DND-41 (cell line): ENCODE measurements at regions not wholly inside any gene's neighbourhood (a gene's known extent, or its start where the extent isn't known, plus 50 kb on each side); places are given as distances from the start of the nearest gene placed in this dataset.

Experiments
- ATAC-seq: fragments of 200-7000 bp; cut with Tn5 transposase; 3 replicates; pipeline ENCODE4 v1.9.1; 2021; ENCODE audit warnings: low read depth; ENCODE audit not compliant: insufficient read depth
- DNase-seq: peaks from one replicate; pipeline ENCODE4 v3.0.0-alpha.2; 2020
- H2AFZ ChIP-seq: 2 replicates; pipeline ENCODE4 v1.6.0; 2012; ENCODE audit warnings: low read depth, low read length
- H3K27ac ChIP-seq: 2 replicates; pipeline ENCODE4 v1.5.1; 2012; ENCODE audit warnings: low read length, inconsistent platforms
- H3K27me3 ChIP-seq: fragments of 200-600 bp; sonication (generic); 2 replicates; pipeline ENCODE4 v1.6.0; 2012; ENCODE audit warnings: low read length, mild to moderate bottlenecking, inconsistent platforms; ENCODE audit not compliant: insufficient read depth, poor library complexity
- H3K36me3 ChIP-seq: 2 replicates; pipeline ENCODE4 v1.5.1; 2012; ENCODE audit warnings: low read length, inconsistent platforms; ENCODE audit not compliant: insufficient read depth
- H3K4me1 ChIP-seq: 2 replicates; pipeline ENCODE4 v1.5.1; 2012; ENCODE audit warnings: mild to moderate bottlenecking, low read length; ENCODE audit not compliant: insufficient read depth
- H3K4me2 ChIP-seq: 2 replicates; pipeline ENCODE4 v1.6.0; 2012; ENCODE audit warnings: mild to moderate bottlenecking, moderate library complexity, low read length, inconsistent platforms; ENCODE audit not compliant: insufficient read depth
- H3K4me3 ChIP-seq, 2 experiments: fragments of 200-600 bp in 1 of 2; shearing (Covaris generic) in 1 of 2; 2 replicates each; pipeline ENCODE4 v1.5.1; 2012 to 2016; ENCODE audit warnings: inconsistent platforms in 2 of 2, low read length in 2 of 2, mild to moderate bottlenecking in 2 of 2, low read depth in 1 of 2, moderate library complexity in 1 of 2
- H3K79me2 ChIP-seq: 2 replicates; pipeline ENCODE4 v1.6.0; 2012; ENCODE audit warnings: low read length, inconsistent platforms; ENCODE audit not compliant: insufficient read depth
- H3K9ac ChIP-seq: 2 replicates; pipeline ENCODE4 v1.6.0; 2012; ENCODE audit warnings: low read depth, mild to moderate bottlenecking, inconsistent platforms, low read length, moderate library complexity
- H3K9me3 ChIP-seq: 2 replicates; pipeline ENCODE4 v1.5.1; 2012; ENCODE audit warnings: low read length, moderate library complexity, mild to moderate bottlenecking, inconsistent platforms; ENCODE audit not compliant: insufficient read depth, severe bottlenecking
- H4K20me1 ChIP-seq: 2 replicates; pipeline ENCODE4 v1.6.0; 2012; ENCODE audit warnings: low read length; ENCODE audit not compliant: insufficient read depth
- CTCF ChIP-seq: IDR thresholded peaks from 2 replicates; pipeline ENCODE4 v1.5.1; 2012; ENCODE audit warnings: borderline replicate concordance, low read length, moderate library complexity, mild to moderate bottlenecking; ENCODE audit not compliant: poor library complexity, severe bottlenecking; ENCODE audit errors: extremely low read depth
- EZH2 ChIP-seq: IDR thresholded peaks from 3 replicates; pipeline ENCODE4 v1.6.1; 2012; ENCODE audit warnings: borderline replicate concordance, low read depth, mild to moderate bottlenecking, moderate library complexity, low read length, inconsistent platforms; ENCODE audit not compliant: severe bottlenecking

GRCh38 chr7:115642194-115642593 lies 388.4 kb downstream of the TFEC start:
- no peak overlapping the region for H3K27ac ChIP-seq
- ATAC-seq: no peak
- H3K36me3 ChIP-seq: no peaks in the 10 kb centered on the region
- no peak overlapping the region for H3K4me2 ChIP-seq
- no peaks in the 10 kb centered on the region for H4K20me1 ChIP-seq
- no peak overlapping the region for H2AFZ ChIP-seq
- H3K4me1 ChIP-seq: no peaks in the 10 kb centered on the region
- H3K79me2 ChIP-seq: no peaks in the 10 kb centered on the region
- H3K27me3 ChIP-seq: no peaks in the 10 kb centered on the region
- peaks cover 2% of the 10 kb centered on the region for H3K9me3 ChIP-seq
- no peak overlapping the region for H3K9ac ChIP-seq
- DNase-seq: no peak
- no peak overlapping the region for H3K4me3 ChIP-seq
- TF ChIP-seq EZH2 (no peak), CTCF (no peak)

DNA sequence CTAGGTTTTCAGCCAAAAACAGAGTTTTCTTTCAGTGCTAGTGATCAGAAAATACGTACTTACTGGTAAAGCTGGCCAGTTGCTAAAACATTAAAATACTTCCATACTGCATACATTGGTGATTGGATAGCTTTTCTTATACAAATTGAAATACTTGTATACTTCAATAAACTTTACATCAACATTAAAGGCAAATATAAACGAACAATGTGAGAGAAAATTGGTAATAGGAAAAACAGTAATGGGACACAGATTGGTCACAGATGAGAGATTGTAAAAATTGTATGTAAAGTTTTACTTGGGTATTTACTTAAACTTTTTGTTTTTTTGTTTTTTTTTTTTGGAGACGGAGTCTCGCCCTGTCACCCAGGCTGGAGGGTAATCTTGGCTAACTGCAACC lies 391.7 kb downstream of the TFEC start:
- H3K27ac ChIP-seq: no peak overlapping the region
- H3K9ac ChIP-seq: no peak overlapping the region
- H3K4me2 ChIP-seq: no peak overlapping the region
- no peaks in the 10 kb centered on the region for H3K36me3 ChIP-seq
- no peaks in the 10 kb centered on the region for H3K27me3 ChIP-seq
- no peak overlapping the region for H2AFZ ChIP-seq
- H4K20me1 ChIP-seq: no peaks in the 10 kb centered on the region
- DNase-seq (no peak), ATAC-seq (no peak)
- H3K4me3 ChIP-seq: no peak overlapping the region
- TF ChIP-seq EZH2: no peak
- no peaks in the 10 kb centered on the region for H3K4me1 ChIP-seq
- H3K9me3 ChIP-seq: peaks cover 2% of the 10 kb centered on the region
- H3K79me2 ChIP-seq: no peaks in the 10 kb centered on the region

DNA sequence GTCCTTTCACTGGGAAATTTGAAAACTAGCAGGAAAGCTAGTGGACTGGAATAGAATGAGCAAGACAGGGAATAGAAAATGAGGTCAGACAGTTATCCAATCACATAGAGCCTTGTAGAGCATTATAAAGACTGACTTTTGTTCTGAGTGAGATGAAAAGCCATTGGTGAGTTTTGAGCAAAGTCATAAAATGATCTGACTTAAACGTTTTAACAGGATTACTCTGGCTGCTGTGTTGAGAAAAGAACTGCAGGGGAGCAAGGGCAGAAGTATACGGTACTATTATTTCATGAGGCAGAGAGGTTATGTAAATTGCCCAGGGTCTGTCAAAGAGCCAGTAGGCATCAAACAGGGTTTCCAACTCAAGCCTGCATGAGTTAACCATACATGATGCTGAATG lies 393.4 kb downstream of the TFEC start:
- no peak overlapping the region for H3K4me2 ChIP-seq
- H3K9ac ChIP-seq: no peak overlapping the region
- TF ChIP-seq EZH2 (no peak), CTCF (no peak)
- H3K4me1 ChIP-seq: no peaks in the 10 kb centered on the region
- H3K27ac ChIP-seq: no peak overlapping the region
- peaks cover 2% of the 10 kb centered on the region for H3K9me3 ChIP-seq
- H2AFZ ChIP-seq: no peak overlapping the region
- no peaks in the 10 kb centered on the region for H3K36me3 ChIP-seq
- H3K79me2 ChIP-seq: no peaks in the 10 kb centered on the region
- ATAC-seq (no peak), DNase-seq (no peak)
- no peaks in the 10 kb centered on the region for H3K27me3 ChIP-seq
- H4K20me1 ChIP-seq: no peaks in the 10 kb centered on the region
- H3K4me3 ChIP-seq: no peak overlapping the region

- DNase-seq (no peak), ATAC-seq (no peak)
- H3K36me3 ChIP-seq: no peaks in the 10 kb centered on the region
- H3K27me3 ChIP-seq: no peaks in the 10 kb centered on the region
- H3K4me3 ChIP-seq: no peak overlapping the region
- no peak overlapping the region for H3K27ac ChIP-seq
- H3K4me1 ChIP-seq: no peaks in the 10 kb centered on the region
- H3K79me2 ChIP-seq: no peaks in the 10 kb centered on the region
- H4K20me1 ChIP-seq: no peaks in the 10 kb centered on the region
- TF ChIP-seq CTCF (no peak), EZH2 (no peak)
- H2AFZ ChIP-seq: no peak overlapping the region
- H3K9me3 ChIP-seq: no peaks in the 10 kb centered on the region
- H3K9ac ChIP-seq: no peak overlapping the region
- H3K4me2 ChIP-seq: no peak overlapping the region
Measured at GRCh38 chr7:115635876-115636275, 394.7 kb downstream of the TFEC start.
